ENCODE measurements at regions not wholly inside any gene's neighbourhood (a gene's known extent, or its start where the extent isn't known, plus 50 kb on each side); places are given as distances from the start of the nearest gene placed in this dataset.

DNA sequence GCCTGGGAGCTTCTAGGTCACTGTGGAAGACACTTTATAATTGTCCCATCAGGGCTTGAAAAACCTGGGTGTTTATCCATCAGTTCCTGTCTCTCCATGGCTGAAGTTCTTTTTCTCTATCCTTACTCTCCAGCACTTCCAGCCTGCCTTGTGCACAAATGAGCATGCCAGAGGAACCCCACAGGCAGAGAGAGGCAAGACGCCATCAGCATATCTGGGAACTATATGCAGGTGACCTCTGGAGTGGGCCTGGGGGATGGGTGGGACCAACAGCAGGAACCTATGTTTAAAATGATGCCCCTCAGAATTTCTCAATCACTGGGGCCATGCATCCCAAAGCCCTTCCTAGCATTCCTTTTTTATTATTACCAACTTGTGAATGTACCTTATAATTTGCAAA, 156.2 kb upstream of the PARD3B start:
- Histone ChIP-seq H3K4me2 (ENCODE audit: low read depth, low read length) (no peak overlapping the region), H3K4me3 (replicated peaks in 1 of 3; ENCODE audit: insufficient read depth in 1 of 3, low read depth in 2 of 3, low read length in 3 of 3) (no peak overlapping the region), H3K27me3 (ENCODE audit: control insufficient read depth in 1 of 2, insufficient read depth in 2 of 2, low read length in 2 of 2) (no peaks in the 10 kb centered on the region; a peak in 1 of 5 replicates), H2AFZ (ENCODE audit: low read length) (no peak overlapping the region), H3K4me1 (ENCODE audit: insufficient read depth, low read length) (no peaks in the 10 kb centered on the region), H3K9ac (ENCODE audit: insufficient read depth, low read depth, low read length) (no peak overlapping the region), H4K20me1 (ENCODE audit: insufficient read depth, low read length) (no peaks in the 10 kb centered on the region), H3K27ac (ENCODE audit: extremely low read length, insufficient read depth, low read length) (no peak overlapping the region), H3K36me3 (replicated peaks in 1 of 2; ENCODE audit: control insufficient read depth in 1 of 2, insufficient read depth in 2 of 2, low read length in 2 of 2) (no peaks in the 10 kb centered on the region), H3K79me2 (ENCODE audit: insufficient read depth, low read length) (no peaks in the 10 kb centered on the region), H3K9me3 (ENCODE audit: low read length) (peaks cover 56% of the 10 kb centered on the region)
- ChIA-PET CTCF (ENCODE audit: low intra/inter-chr PET ratio, low total read pairs) (no interaction called here), POLR2A (no interaction called here)
- ATAC-seq = no peak
- no peak for DNase-seq (ENCODE audit: low spot score)
- 14% methylated on average over 1 of the region's 1 CpG for whole genome bisulfite sequencing (ENCODE audit: low lambda C conversion rate)
- in situ Hi-C loops (cut with HindIII; ENCODE audit: extremely low pct_ligation_motif_present, low pct_unique_long_range_greater_than_20kb) (no loop called here), intact Hi-C loops (cut with micrococcal nuclease; ENCODE audit: unreplicated experiment) (no loop called here)
- no peak for FAIRE-seq
- no TSS peak for BruUV-seq (replicated peaks)
- TF ChIP-seq, protein P1, sequence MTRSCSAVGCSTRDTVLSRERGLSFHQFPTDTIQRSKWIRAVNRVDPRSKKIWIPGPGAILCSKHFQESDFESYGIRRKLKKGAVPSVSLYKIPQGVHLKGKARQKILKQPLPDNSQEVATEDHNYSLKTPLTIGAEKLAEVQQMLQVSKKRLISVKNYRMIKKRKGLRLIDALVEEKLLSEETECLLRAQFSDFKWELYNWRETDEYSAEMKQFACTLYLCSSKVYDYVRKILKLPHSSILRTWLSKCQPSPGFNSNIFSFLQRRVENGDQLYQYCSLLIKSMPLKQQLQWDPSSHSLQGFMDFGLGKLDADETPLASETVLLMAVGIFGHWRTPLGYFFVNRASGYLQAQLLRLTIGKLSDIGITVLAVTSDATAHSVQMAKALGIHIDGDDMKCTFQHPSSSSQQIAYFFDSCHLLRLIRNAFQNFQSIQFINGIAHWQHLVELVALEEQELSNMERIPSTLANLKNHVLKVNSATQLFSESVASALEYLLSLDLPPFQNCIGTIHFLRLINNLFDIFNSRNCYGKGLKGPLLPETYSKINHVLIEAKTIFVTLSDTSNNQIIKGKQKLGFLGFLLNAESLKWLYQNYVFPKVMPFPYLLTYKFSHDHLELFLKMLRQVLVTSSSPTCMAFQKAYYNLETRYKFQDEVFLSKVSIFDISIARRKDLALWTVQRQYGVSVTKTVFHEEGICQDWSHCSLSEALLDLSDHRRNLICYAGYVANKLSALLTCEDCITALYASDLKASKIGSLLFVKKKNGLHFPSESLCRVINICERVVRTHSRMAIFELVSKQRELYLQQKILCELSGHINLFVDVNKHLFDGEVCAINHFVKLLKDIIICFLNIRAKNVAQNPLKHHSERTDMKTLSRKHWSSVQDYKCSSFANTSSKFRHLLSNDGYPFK (CRISPR knock-in tag; IDR thresholded peaks at IDR 0.05; ENCODE audit: borderline replicate concordance) = no peak
- TF ChIP-seq SMC3 (IDR thresholded peaks at IDR 0.05; ENCODE audit: low read length) (no peak), PHF8 (CRISPR knock-in tag; IDR thresholded peaks at IDR 0.05) (no peak), ZNF615 (CRISPR knock-in tag; IDR thresholded peaks at IDR 0.05; ENCODE audit: borderline replicate concordance) (no peak), CBX1 (IDR thresholded peaks at IDR 0.05; ENCODE audit: low read depth) (no peak), CENPX (CRISPR knock-in tag; IDR thresholded peaks at IDR 0.05) (no peak), LCORL (IDR thresholded peaks at IDR 0.05) (no peak), LCORL (CRISPR knock-in tag; IDR thresholded peaks at IDR 0.05) (no peak), ZNF318 (CRISPR knock-in tag; IDR thresholded peaks at IDR 0.05) (no peak), CBFB (CRISPR knock-in tag; IDR thresholded peaks at IDR 0.05) (no peak), SPEN (CRISPR knock-in tag; IDR thresholded peaks at IDR 0.05; ENCODE audit: low read depth) (no peak), MLXIP (CRISPR knock-in tag; IDR thresholded peaks at IDR 0.05; ENCODE audit: borderline replicate concordance) (no peak)
